ENCODE measurements at regions not wholly inside any gene's neighbourhood (a gene's known extent, or its start where the extent isn't known, plus 50 kb on each side); places are given as distances from the start of the nearest gene placed in this dataset.
"Not testable (repeated sequence)": the region's sequence is repeated elsewhere in the genome, so short reads cannot be mapped to it uniquely, and the experiment has no call there.

GRCh38 chr13:73661687-73662425 is 472.3 kb downstream of the KLF12 start:
- FAIRE-seq: no peak

GRCh38 chr13:73661066-73661465 is 473.1 kb downstream of the KLF12 start:
- no peak for FAIRE-seq

GRCh38 chr13:73658639-73659038 is 475.6 kb downstream of the KLF12 start:
- no peak for FAIRE-seq

GRCh38 chr13:73657821-73658540 is 476.2 kb downstream of the KLF12 start:
- no peak for FAIRE-seq

- no peak for FAIRE-seq
Measured at GRCh38 chr13:73656863-73657262, 477.3 kb downstream of the KLF12 start.

GRCh38 chr13:73653688-73654087 is 480.5 kb downstream of the KLF12 start:
- FAIRE-seq: no peak

- no peak for FAIRE-seq
Measured at GRCh38 chr13:73647417-73647816, 486.8 kb downstream of the KLF12 start.

GRCh38 chr13:73640476-73641179 is 493.6 kb downstream of the KLF12 start:
- not testable (repeated sequence) for FAIRE-seq

- FAIRE-seq: no peak
Measured at GRCh38 chr13:73635166-73635787, 498.9 kb downstream of the KLF12 start.

- FAIRE-seq: no peak
Measured at GRCh38 chr13:73633817-73634460, 500.3 kb downstream of the KLF12 start.

- FAIRE-seq: no peak
Measured at GRCh38 chr13:73631411-73631810, 502.8 kb downstream of the KLF12 start.

GRCh38 chr13:73625562-73626339 is 508.5 kb downstream of the KLF12 start:
- no peak for FAIRE-seq

- FAIRE-seq: no peak
Measured at GRCh38 chr13:73623281-73623680, 510.9 kb downstream of the KLF12 start.

- no peak for FAIRE-seq
Measured at GRCh38 chr13:73622381-73622780, 511.8 kb downstream of the KLF12 start.

- no peak for FAIRE-seq
Measured at GRCh38 chr13:73618275-73618865, 515.8 kb downstream of the KLF12 start.

- no peak for FAIRE-seq
Measured at GRCh38 chr13:73616861-73617260, 517.3 kb downstream of the KLF12 start.

GRCh38 chr13:73610799-73611592 is 523.2 kb downstream of the KLF12 start:
- no peak for FAIRE-seq

- FAIRE-seq: no peak
Measured at GRCh38 chr13:73608711-73609485, 525.3 kb downstream of the KLF12 start.

- FAIRE-seq: no peak
Measured at GRCh38 chr13:73608157-73608516, 526.1 kb downstream of the KLF12 start.
